Stimulated activated CD8-positive, alpha-beta memory T cell treated with anti-CD3 and anti-CD28 coated beads, Interleukin-7, amount 100 ng/mL, for 4 hours (primary cell): ENCODE measurements at regions not wholly inside any gene's neighbourhood (a gene's known extent, or its start where the extent isn't known, plus 50 kb on each side); places are given as distances from the start of the nearest gene placed in this dataset.
"Not testable (repeated sequence)": the region's sequence is repeated elsewhere in the genome, so short reads cannot be mapped to it uniquely, and the experiment has no call there.

Source experiments
- DNase-seq, 2 donors: peaks; one replicate each; pipeline ENCODE4 v3.0.0-alpha.2; 2020; ENCODE audit warnings: low read depth in 2 of 2

GRCh38 chrX:77003530-77003929 lies 443.7 kb upstream of the FGF16 start:
- DNase-seq = no peak

- DNase-seq = peak in 1 of 2 donors; percentile 0
Measured at GRCh38 chrX:77003956-77004355, 443.2 kb upstream of the FGF16 start.

DNA sequence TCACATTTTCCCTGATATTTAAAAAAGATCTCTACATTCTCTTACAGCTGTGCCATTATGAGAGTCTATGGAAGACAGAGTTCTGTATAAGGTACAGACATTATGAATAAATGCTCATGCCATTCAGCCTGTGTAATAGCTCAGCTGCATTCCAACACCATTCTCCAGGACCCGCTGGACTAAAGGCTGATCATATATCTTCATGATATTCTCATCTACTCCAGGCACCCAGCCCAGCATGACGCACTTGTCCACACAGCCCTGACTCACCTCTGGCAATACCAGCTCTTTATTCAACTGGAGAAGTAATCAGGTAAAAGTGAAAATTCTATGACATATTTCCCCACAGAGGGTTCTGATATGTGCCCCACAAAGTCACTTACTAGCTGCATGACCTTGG lies 437.5 kb upstream of the FGF16 start:
- DNase-seq = no peak

DNA sequence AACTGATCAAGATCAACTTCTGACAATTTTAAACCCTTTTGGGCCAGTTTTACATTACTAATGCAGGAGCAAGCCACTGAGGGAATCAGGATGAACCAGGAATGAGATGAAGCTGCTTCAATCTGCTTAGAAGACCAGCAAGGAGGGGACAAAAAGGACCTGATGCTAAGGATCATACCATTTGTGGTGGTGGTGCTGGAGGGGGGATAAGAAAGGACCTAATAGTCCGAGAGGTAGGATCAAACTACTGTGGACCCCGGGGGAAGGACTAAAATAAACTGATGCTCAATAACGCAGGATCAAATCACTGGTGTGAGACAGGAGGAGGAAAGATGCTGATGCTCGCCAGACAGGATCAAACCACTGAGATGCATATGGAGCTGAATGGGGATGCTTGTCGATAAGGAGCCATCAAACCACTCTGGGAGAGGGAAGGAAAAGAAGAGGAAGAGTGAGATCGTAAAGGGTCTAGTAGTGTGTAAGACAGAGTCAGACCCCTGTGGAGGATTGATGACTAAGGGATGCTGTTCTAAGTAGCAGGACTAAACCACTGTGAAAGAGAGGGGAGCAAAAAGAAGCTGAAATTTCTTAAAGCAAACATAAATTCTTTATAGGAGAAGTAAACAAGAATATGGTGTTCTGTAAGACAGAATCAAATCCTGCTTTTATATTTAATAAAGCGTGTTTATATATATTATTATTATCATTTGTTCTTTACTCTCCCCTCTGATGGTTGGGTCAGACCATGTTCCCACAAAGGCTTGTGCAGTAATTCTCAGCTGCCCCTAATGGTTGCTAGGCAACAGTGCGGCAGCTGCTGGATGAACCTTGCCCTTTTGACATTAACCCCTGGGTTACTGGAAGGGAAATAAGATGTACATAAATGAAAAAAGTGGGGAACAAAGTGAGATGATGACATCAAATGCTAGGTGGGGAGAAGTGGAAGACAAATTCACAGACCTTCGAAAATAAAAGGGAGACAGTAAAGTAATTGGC lies 432.5 kb upstream of the FGF16 start:
- no peak for DNase-seq

- DNase-seq = no peak
Measured at GRCh38 chrX:77017093-77017492, 430.1 kb upstream of the FGF16 start.

DNA sequence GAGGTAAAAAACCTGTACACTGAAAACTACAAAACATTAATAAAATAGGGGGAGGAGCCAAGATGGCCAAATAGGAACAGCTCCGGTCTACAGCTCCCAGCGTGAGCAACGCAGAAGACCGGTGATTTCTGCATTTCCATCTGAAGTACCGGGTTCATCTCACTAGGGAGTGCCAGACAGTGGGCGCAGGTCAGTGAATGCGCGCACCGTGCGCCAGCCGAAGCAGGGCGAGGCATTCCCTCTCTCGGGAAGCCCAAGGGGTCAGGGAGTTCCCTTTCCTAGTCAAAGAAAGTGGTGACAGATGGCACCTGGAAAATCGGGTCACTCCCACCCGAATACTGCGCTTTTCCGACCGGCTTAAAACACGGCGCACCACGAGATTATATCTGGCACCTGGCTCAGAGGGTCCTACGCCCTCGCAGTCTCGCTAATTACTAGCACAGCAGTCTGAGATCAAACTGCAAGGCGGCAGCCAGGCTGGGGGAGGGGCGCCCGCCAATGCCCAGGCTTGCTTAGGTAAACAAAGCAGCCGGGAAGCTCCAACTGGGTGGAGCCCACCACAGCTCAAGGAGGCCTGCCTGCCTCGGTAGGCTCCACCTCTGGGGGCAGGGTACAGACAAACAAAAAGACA lies 400.9 kb upstream of the FGF16 start:
- not testable (repeated sequence) for DNase-seq

- DNase-seq = no peak
Measured at GRCh38 chrX:77060572-77060971, 386.6 kb upstream of the FGF16 start.

DNA sequence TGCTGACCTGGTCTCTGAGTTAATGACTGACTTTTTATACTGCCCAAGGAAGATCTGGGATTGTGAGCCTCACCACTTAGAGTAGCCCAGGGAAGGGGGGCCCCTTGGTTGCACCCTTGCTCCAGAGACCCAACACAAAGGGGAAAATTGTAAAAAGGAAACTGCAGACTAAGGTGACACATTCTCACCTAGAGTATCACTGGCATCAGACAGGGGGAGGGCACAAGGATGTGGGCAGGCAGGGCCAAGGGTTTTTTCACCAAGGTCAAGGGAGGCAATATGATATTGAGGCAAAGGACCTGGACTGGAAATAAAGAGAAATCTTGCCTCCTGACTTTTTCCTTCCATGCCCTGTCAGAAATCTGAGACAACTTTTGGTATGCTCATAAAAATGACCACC lies 386.2 kb upstream of the FGF16 start:
- no peak for DNase-seq

GRCh38 chrX:77061545-77061944 lies 385.6 kb upstream of the FGF16 start:
- DNase-seq = no peak

DNA sequence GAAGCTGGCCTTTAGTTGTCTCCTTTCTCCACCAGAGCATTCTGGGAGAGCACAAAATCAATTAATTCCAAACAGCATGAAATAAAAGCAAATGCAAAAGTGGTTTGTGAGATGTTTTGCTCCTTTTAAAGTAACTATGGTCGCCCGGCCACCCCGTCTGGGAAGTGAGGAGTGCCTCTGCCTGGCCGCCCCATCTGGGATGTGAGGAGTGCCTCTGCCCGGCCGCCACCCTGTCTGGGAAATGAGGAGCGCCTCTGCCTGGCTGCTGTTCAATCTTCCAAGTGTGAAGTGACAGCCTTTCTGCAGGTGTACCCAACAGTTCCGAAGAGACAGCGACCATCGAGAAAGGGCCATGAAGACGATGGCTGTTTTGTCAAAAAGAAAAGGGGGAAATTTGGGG lies 381.3 kb upstream of the FGF16 start:
- DNase-seq = no peak

- DNase-seq = no peak
Measured at GRCh38 chrX:77070202-77070918, 376.8 kb upstream of the FGF16 start.

DNA sequence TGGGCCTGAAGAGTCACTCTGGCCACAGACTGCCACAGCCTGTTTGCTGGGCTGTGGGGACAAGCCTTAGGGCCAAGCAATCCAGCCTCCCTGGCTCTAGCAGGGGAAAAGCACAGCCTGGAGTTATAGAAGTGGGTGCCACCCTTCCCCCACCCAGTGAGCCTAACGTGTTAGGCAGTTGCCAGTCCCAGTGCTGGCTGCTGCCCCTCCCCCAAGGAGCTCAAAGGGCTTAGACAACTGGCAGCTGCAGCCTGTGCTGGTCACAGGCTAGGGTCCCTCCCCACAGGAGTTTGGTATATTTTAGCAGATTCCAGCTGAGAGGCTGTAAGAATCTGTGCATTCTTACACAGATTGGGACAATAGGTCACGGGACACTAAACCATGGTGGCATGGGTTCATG lies 370.3 kb upstream of the FGF16 start:
- no peak for DNase-seq

GRCh38 chrX:77081237-77081636 lies 366.0 kb upstream of the FGF16 start:
- DNase-seq = not testable (repeated sequence)

- DNase-seq = no peak
Measured at GRCh38 chrX:77085372-77085771, 361.8 kb upstream of the FGF16 start.

DNA sequence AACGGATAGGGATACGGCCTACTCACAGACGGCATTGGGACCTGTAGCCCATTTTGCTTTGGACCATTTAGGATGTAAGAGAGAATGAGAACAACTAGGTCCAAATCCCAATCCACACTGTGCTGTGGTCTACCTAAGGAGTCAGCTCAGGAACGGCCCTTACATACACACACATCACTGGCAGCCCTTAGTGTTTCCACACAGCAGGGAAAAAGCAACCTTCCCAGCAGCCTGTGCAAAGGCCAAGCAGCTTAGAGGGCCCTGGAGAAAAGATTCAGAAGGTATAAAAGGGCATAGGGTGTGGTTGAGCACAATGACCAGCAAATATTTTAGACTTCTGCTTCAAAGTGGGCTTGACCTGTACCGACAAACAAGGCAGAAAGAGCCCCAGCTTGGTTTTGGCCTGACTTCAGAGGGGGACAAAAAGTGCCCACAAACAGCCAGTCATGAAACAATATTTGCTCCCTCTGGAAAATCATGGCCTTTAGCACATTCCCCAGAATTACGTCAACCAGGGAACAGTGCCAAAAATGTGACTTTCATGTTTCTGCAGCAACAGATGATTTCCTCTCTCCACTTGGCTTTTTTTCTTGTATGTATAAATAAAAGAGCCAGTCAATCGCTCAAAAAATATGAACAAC lies 359.5 kb upstream of the FGF16 start:
- no peak for DNase-seq

DNA sequence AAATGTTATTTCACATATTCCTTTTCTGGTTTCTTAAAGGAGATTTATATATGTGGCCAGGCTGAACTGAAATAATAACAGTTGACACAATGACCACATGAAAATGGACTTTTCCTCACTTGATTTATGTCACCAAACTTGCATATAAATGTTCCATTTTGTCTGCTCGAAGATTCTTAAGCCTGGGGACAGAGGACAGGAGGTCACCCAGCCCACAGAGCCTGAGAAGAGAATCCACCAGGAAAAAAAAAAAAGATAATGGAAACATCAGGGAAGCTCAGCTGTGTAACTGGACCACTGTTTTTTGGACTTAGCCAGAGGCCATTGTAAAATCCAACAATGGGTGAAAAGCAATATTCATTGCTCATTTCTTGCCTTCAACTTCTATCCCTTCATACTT lies 359.0 kb upstream of the FGF16 start:
- DNase-seq = no peak

DNA sequence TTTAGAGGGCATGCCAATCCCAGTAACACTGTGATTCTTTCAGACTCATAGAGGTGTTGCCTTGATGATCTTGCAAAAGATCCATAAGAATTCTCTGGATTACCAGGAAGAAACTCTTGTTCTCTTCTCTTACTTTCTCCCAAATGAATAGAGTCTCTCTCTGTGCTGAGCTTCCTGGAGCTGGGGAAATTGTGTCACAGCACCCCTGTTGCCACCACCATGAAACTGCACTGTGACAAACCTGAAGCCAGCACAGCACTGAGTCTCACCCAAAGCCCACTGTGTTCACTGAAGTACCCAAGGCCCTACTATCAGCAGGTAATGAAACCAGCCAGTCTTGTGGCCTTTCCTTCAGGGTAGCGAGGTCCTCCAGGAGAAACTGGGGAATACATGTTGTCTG lies 332.7 kb upstream of the FGF16 start:
- DNase-seq = no peak

GRCh38 chrX:77118686-77119085 lies 328.5 kb upstream of the FGF16 start:
- no peak for DNase-seq

DNA sequence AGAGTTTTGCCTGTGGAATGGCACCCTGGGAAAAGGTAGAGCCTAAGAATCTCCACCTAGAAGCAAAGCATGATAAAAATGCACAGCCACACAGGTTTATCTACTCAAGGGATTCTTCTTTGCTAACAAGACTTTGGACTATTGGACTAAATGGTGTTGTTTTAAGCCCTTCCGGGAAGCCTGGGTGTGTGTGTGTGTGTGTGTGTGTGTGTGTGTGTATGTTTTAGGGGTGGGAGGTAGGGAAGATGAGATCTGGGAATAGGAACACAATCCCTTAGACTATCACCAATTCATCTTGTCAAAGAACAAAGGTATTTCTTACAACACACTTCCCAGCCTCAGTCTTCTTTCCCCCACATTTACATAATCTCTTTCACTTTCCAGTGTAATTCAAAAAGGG lies 327.5 kb upstream of the FGF16 start:
- no peak for DNase-seq

- DNase-seq = not testable (repeated sequence)
Measured at GRCh38 chrX:77123917-77124316, 323.3 kb upstream of the FGF16 start.

DNA sequence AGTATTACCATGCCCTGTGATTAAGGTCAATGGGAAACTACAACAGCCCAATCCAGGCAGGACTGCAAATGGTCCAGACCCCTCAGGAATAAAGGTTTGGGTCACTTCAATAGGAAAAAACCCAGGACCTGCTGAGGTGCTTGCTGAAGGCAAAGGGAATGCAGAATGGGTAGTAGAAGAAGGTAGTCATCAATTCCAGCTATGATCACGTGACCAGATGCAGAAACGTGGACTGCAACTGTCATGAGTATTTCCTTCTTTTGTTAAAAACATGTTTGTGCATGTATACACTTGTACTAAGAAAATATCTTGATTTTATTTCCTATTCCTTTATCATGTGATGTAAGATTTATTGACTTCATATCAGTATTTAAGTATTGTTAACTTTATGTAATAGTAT lies 319.6 kb upstream of the FGF16 start:
- DNase-seq = not testable (repeated sequence)

- DNase-seq = no peak
Measured at GRCh38 chrX:77143907-77144306, 303.3 kb upstream of the FGF16 start.
